Testis (tissue), 2 donors: ENCODE measurements at regions not wholly inside any gene's neighbourhood (a gene's known extent, or its start where the extent isn't known, plus 50 kb on each side); places are given as distances from the start of the nearest gene placed in this dataset.
"Not testable (repeated sequence)": the region's sequence is repeated elsewhere in the genome, so short reads cannot be mapped to it uniquely, and the experiment has no call there.

Experiments used
- DNase-seq: peaks from one replicate; pipeline ENCODE4 v3.0.0-alpha.2; 2019
- H3K27ac ChIP-seq, 2 donors: fragments of 200-600 bp; sonication (generic); one replicate each; pipeline ENCODE4 v1.5.1; 2019
- H3K27me3 ChIP-seq: fragments of 200-600 bp; sonication (generic); one replicate; pipeline ENCODE4 v1.5.1; 2019
- H3K36me3 ChIP-seq: fragments of 200-600 bp; sonication (generic); one replicate; pipeline ENCODE4 v1.5.1; 2017; ENCODE audit warnings: low read depth; ENCODE audit errors: missing control alignments
- H3K4me1 ChIP-seq: fragments of 200-600 bp; sonication (generic); one replicate; pipeline ENCODE4 v1.5.1; 2019
- H3K4me3 ChIP-seq, 2 donors: fragments of 200-600 bp; sonication (generic); one replicate each; pipeline ENCODE4 v1.5.1; 2017 to 2019
- H3K9me3 ChIP-seq: fragments of 200-600 bp; sonication (generic); one replicate; pipeline ENCODE4 v1.5.1; 2017
- POLR2A ChIP-seq: fragments of 450-650 bp; IDR thresholded peaks from one replicate; pipeline ENCODE4 v1.6.1; 2017; ENCODE audit warnings: antibody characterized with exemption, mild to moderate bottlenecking, moderate library complexity
- WGBS, 2 donors: methylation state at CpG; one replicate each; pipeline ENCODE4 v1.1.5; 2018; 5-methylcytosine and 5-hydroxymethylcytosine counted together
- intact Hi-C: fragments of 100-400 bp; cut with DNase I; formaldehyde crosslinking; loops from one replicate; pipeline ENCODE4 v1.15.1; 2023; ENCODE audit warnings: low total_unique reads
- TF ChIP-seq, protein P1 (sequence below), 3 experiments: fragments of 450-650 bp in 2 of 3; fragments of 200-600 bp in 1 of 3; sonication (generic) in 1 of 3; IDR thresholded peaks; one replicate each; pipeline ENCODE4 v1.5.1; 2016 to 2019; ENCODE audit warnings: antibody characterized with exemption in 3 of 3, mild to moderate bottlenecking in 2 of 3, moderate library complexity in 1 of 3

DNA sequence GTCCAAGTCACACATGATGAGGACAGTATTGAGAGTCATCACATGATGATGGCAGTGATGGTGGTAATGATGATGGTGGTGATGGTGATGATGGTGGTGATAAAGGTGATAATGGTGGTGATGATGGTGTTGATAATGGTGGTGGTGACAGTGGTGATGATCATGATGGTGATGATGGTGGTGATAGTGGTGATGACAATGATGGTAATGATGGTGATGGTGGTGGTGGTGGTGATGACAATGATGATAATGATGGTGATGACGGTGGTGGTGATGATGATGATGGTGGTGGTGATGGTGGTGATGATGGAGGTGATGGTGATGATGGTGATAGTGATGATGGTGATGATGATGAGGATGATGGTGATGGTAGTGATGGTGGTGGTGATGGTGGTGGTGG is 190.2 kb upstream of the ZNF469 start:
- no peak for DNase-seq
- no peak overlapping the region for H3K27ac ChIP-seq
- no peaks in the 10 kb centered on the region for H3K36me3 ChIP-seq
- TF ChIP-seq, protein P1, sequence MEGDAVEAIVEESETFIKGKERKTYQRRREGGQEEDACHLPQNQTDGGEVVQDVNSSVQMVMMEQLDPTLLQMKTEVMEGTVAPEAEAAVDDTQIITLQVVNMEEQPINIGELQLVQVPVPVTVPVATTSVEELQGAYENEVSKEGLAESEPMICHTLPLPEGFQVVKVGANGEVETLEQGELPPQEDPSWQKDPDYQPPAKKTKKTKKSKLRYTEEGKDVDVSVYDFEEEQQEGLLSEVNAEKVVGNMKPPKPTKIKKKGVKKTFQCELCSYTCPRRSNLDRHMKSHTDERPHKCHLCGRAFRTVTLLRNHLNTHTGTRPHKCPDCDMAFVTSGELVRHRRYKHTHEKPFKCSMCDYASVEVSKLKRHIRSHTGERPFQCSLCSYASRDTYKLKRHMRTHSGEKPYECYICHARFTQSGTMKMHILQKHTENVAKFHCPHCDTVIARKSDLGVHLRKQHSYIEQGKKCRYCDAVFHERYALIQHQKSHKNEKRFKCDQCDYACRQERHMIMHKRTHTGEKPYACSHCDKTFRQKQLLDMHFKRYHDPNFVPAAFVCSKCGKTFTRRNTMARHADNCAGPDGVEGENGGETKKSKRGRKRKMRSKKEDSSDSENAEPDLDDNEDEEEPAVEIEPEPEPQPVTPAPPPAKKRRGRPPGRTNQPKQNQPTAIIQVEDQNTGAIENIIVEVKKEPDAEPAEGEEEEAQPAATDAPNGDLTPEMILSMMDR (IDR thresholded peaks at IDR 0.05): no peak
- no peak for TF ChIP-seq POLR2A
- H3K27me3 ChIP-seq: no peaks in the 10 kb centered on the region
- no peaks in the 10 kb centered on the region for H3K9me3 ChIP-seq
- 69 to 89% methylated on average over 1 of the region's 1 CpG for WGBS, 2 donors
- H3K4me3 ChIP-seq: no peak overlapping the region
- intact Hi-C loops: no loop called here
- no peaks in the 10 kb centered on the region for H3K4me1 ChIP-seq

DNA sequence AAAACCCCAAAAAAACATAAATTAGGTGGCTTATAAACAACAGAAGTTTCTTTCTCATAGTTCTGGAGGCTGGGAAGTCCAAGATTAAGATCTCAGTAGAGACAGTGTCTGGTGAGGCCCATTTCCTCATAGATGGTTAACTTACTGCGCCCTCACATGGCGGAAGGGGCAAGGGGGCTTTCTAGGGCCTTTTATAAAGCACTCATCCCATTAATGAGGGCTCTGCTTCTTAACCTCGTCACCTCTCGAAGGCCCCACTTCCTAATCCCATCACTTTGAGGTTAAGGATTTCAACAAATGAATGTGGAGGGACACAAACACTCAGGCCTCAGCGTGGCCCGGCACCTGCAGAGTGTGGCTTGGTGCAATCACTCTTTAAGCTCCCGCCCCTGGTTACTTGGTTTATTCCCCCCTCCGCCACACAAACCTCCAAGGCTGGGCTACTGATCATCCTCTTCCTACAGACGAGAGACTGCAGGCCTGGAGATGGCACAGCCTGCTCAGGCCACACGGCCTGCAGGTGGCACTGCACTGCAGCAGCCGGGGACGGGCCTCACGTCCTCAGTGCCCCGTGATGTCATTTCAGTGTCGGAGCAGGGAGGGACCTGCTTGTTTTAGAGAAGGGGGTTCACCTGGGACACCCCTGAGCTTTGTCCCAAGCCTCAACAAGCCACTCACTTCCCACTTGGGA is 188.9 kb upstream of the ZNF469 start:
- intact Hi-C loops: not testable (repeated sequence)

DNA sequence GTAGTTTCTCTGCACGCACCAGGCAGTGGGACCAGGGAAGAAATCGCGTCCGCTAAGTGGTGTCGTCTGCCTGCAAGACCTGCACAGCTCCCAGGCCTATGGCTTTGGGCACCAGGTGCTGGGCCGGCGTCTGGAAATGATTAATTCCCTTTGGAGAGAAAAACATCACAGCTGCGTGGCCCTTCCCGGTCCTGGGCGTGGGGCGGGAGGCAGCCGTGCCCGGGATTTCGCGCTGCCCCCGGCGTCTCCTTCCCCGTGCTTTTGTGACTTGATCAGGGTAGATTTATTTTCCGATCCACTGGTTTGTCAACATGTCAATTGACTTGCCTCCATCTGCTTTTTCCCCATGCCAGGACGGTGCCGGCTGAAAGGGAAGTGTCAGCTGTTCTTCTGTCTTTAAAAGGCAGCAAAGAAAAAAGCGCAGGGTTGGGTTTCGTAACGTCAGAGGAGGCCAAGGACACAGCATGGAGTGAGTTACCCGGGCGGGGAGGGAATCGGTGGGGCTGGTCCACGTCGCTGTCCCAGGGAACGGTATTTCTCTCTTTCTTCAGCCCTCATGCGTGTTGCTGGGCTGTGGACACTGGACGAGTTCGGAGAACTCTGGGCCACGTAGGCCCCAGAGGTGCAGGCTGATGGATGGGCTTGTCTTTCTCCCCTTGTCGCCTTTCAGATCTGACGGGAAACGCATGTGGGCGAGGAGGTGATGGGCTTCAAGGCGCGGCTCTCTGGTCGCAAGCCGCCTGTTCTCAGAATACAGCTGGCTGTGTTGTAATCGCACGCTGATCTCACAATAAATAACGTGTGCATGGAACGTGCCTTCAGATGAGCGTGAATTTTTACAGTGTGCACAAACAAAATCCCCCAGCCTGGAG is 188.1 kb upstream of the ZNF469 start:
- Histone ChIP-seq H3K9me3 (no peaks in the 10 kb centered on the region), H3K4me1 (no peaks in the 10 kb centered on the region), H3K27me3 (no peaks in the 10 kb centered on the region), H3K4me3 (no peak overlapping the region), H3K36me3 (no peaks in the 10 kb centered on the region), H3K27ac (no peak overlapping the region)
- intact Hi-C loops: no loop called here
- DNase-seq: no peak
- TF ChIP-seq POLR2A: no peak
- TF ChIP-seq, protein P1 (IDR thresholded peaks at IDR 0.05): no peak
- whole genome bisulfite sequencing, 2 donors: 76 to 85% methylated on average over 40 to 46 of the region's 47 CpGs

More for the DNA sequence above, 188.9 kb upstream of the ZNF469 start:
- DNase-seq: peak; percentile 73
- H3K27ac ChIP-seq, H3K9me3 ChIP-seq, H3K4me3 ChIP-seq, H3K4me1 ChIP-seq, H3K36me3 ChIP-seq, H3K27me3 ChIP-seq: not testable (repeated sequence)
- WGBS, 2 donors: 68 to 83% methylated on average over 7 to 12 of the region's 15 CpGs
- TF ChIP-seq, protein P1 (IDR thresholded peaks at IDR 0.05): peak; percentile 43 to 60 (median 57)

DNA sequence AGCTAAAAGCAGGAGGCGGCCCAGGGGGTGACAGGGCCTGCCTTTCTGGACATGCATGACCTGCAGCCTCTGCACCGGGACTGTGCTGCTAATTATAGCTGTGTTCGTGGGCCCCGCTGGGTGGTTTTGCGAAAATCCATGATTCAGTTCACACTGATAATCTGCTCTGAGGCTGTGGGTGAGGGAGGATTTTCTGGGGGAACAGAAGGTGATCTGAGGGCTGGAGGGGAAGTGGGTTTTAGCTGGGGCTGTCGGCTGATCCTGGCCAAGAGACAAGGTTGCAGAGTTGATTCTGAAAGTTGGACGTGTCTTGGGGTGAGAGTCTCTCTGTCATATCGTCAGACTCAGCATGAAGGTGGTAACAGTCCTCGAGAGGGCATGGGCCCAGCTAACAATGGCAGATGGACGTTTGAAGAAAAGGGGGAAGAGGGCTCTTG is 187.5 kb upstream of the ZNF469 start:
- Histone ChIP-seq H3K9me3 (no peaks in the 10 kb centered on the region), H3K36me3 (no peaks in the 10 kb centered on the region), H3K27me3 (no peaks in the 10 kb centered on the region), H3K4me3 (no peak overlapping the region), H3K4me1 (no peaks in the 10 kb centered on the region), H3K27ac (no peak overlapping the region)
- 85 to 91% methylated on average over 10 of the region's 10 CpGs for WGBS, 2 donors
- no peak for DNase-seq
- TF ChIP-seq, protein P1 (IDR thresholded peaks at IDR 0.05): no peak
- TF ChIP-seq POLR2A: no peak
- intact Hi-C loops: no loop called here
